Hepatocyte (in vitro differentiated cells): ENCODE measurements at regions not wholly inside any gene's neighbourhood (a gene's known extent, or its start where the extent isn't known, plus 50 kb on each side); places are given as distances from the start of the nearest gene placed in this dataset.

ENCODE experiments used
- EZH2 ChIP-seq: fragments of 200-600 bp; sonication (generic); IDR thresholded peaks from 2 replicates; pipeline ENCODE4 v1.6.1; 2016; ENCODE audit warnings: antibody characterized with exemption, mild to moderate bottlenecking, borderline replicate concordance
- EZH2phosphoT487 ChIP-seq: fragments of 200-600 bp; sonication (generic); IDR thresholded peaks from one replicate; pipeline ENCODE4 v1.6.1; 2018; ENCODE audit warnings: antibody characterized with exemption, mild to moderate bottlenecking, low read depth, moderate library complexity; ENCODE audit not compliant: unreplicated experiment, severe bottlenecking
- TF ChIP-seq, protein P1 (sequence below): fragments of 200-600 bp; sonication (generic); IDR thresholded peaks from 2 replicates; pipeline ENCODE4 v1.5.1; 2016; ENCODE audit warnings: antibody characterized with exemption, mild to moderate bottlenecking; ENCODE audit not compliant: poor library complexity

DNA sequence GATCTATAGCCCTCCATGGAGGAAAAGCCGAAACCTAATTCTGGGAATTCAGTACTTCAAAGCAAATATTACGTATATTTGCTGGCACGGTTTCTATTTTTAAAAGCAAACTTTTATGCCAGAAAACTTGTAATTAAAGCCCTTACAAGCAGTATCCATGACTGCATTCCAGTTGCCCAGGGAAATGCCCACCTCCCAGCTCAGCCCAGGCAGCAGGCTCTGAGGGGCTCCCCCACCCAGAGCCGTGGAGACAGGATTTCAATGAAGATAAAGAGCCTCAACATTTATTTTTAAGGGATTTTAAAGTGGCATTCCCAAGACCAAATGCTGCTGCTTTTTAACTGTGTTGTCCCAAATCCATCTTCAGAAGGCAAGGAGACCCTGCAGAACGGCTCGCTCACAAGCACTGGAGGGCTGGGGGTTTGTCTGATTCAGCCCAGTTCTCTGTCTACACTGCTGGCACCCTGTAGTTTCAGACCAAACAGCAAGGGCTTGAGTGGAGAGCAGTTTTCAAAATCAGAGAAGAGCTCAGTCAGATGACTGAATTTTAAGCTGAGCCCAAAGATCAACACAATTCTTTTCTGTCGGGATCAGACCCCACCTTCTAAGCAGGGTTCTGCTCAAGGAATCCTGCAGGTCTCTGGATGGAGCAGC, 105.1 kb downstream of the KCNF1 start:
- TF ChIP-seq, protein P1, sequence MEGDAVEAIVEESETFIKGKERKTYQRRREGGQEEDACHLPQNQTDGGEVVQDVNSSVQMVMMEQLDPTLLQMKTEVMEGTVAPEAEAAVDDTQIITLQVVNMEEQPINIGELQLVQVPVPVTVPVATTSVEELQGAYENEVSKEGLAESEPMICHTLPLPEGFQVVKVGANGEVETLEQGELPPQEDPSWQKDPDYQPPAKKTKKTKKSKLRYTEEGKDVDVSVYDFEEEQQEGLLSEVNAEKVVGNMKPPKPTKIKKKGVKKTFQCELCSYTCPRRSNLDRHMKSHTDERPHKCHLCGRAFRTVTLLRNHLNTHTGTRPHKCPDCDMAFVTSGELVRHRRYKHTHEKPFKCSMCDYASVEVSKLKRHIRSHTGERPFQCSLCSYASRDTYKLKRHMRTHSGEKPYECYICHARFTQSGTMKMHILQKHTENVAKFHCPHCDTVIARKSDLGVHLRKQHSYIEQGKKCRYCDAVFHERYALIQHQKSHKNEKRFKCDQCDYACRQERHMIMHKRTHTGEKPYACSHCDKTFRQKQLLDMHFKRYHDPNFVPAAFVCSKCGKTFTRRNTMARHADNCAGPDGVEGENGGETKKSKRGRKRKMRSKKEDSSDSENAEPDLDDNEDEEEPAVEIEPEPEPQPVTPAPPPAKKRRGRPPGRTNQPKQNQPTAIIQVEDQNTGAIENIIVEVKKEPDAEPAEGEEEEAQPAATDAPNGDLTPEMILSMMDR = no peak
- TF ChIP-seq EZH2phosphoT487 (no peak), EZH2 (no peak)
